GM12891 (cell line): ENCODE measurements at regions not wholly inside any gene's neighbourhood (a gene's known extent, or its start where the extent isn't known, plus 50 kb on each side); places are given as distances from the start of the nearest gene placed in this dataset.

ENCODE experiments used
- POLR2A ChIP-seq: IDR thresholded peaks from 2 replicates; pipeline ENCODE4 v1.6.1; 2011; ENCODE audit warnings: low read depth, low read length, control low read depth
- POLR2AphosphoS5 ChIP-seq: IDR thresholded peaks from 2 replicates; pipeline ENCODE4 v1.6.1; 2011; ENCODE audit warnings: low read depth, low read length, control low read depth

GRCh38 chr3:30341851-30342250 is 264.6 kb upstream of the TGFBR2 start:
- TF ChIP-seq POLR2A (no peak), POLR2AphosphoS5 (no peak)
